Islet precursor cell (in vitro differentiated cells): ENCODE measurements at regions not wholly inside any gene's neighbourhood (a gene's known extent, or its start where the extent isn't known, plus 50 kb on each side); places are given as distances from the start of the nearest gene placed in this dataset.
A peak's percentile ranks its signal among the peaks of the same experiment; 100 is the strongest.

Experiments used
- DNase-seq: peaks from one replicate; pipeline ENCODE4 v3.0.0-alpha.2; 2018

DNA sequence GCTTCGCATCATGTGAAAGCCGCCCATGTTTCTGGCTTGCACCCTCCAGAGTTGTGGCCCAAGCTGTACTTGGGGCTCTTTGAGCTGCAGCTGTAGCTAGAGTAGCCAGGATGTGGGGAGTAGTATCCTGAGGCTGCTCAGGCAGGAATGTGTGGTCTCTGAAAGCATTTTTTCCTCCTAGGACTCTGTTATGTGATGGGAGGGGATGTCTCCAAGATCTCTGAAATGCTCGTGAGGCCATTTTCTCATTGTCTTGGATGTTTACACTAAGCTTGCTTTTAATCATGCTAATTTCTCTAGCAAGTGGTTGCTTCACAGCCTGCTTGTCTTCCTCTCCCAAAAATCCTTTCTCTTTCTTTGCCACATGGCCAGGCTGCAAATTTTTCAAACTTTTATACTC is 687.6 kb downstream of the DCDC2C start:
- DNase-seq = no peak

DNA sequence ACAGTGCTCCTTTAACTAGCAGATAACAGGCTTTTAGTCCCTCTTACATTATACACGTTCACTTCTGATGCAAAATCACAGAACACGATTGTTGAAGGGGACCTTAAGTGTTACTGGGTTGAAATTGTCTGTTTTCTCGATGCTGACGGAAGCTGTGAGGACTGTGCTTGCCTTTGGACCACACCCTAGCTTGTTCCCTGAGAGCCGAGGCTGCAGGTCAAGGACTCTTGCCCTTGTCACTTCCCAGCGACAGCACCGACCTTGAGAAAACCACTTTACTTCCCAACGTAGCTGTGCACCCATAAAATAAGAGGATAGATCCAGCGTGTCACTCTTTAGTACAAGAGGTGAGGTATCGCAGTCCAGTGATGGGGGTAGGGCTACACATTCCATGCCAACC is 701.0 kb downstream of the DCDC2C start:
- no peak for DNase-seq

DNA sequence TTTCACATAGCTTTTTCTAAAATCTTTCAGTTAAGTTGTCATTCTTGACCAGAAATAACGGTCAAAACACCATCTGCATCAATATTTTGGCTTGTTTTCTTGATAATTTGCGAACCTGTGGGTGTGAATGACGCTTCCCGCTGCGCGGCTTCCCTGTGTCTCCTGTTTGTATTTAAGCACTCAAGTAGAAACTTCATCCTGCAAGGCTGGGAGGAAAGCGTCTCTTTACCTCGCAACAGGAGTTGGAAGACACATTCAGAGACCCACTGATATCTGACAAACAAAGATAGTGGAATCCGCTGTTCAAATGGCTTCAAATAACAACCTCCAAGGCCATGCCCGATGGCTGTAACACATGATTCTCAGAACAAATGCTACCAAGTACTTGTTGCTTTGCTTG is 704.9 kb downstream of the DCDC2C start:
- no peak for DNase-seq

DNA sequence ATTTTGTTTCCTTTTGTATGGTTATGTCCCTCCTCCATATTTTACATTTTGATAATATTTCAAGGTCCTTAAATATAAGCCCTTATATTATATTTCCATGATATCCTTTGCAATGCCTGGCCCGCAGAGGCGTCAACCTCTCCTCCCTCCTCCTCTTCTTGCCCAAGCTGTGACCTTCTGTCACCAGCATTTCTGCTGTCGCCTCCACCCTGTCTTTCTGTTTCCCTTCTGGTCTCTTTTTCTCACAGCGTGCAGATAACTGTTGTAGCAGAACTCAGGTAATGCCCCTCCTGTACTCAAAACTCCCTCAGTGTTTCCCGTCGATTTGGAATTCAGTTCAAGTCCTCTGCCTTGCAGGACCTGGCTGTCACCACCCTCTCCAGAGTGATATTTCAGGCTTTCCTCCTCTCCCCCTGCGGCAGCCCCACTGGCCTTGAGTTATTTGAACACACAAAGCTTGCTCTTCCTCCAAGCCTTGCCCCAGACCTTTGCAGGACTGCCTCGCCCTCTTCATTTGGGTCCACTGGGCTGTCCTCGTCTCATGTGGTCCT is 709.3 kb downstream of the DCDC2C start:
- no peak for DNase-seq

DNA sequence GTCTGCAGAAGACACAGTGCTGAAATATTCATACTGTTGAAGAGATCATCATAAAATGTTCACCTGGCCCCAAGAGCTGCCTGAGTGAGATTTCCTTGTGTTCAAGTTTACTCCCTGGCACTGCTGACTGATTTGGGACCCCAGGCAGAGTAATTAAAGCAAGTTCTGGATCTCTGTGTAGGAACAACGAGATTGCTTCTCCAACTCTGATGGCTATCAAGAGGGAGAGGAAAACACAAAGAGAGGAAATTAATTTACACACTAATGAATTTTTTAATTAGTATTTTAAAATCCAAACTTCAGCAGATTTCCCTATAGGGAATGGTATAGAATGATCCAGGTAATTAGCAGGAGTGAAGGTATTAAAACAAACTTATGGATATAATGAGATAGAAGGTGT is 711.8 kb downstream of the DCDC2C start:
- no peak for DNase-seq

DNA sequence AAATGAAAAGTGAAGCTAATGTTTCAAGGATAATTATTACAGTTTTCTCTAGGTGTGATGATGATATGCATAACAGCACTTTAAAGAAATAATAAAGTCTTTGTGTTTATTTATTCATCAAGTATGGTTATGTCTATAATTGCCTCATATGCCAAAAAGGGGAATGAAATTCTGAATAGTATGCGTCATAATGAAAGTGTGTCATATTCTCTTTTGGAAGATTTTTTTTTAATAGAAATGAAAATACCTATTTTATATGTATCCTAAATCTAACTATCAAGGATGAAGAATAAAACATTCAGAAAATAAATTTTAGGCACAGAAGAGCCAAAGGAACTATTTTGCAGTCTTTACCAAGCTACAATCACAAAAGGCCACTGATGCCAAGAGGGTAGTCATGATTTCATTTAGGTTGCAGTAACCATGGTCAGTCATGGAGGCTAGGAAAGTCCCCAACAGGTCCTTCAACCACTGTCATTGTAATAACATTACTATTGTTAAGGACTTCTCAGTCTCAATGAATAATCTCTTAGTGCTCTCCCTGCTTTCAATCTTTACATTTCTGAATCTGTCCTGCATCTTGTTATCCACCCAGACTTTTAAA is 712.5 kb downstream of the DCDC2C start:
- no peak for DNase-seq

DNA sequence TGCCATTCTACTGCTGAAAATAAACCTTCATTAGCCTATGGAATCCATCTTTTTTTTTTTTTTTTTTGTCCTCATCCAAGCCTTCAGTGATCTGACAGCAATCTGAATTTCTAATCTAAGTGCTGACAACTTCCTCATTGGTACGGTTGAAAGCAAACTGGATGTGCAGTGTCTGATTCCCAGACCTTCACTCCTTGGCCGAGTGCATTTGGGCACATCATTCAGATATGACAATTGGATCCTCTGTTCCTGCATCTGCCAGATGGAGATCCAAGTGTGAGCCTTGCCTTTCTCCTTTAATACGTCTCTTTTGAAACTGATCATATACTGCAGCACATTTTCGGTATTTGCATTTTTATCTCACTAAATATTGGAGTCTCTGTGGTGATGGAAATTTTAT is 713.1 kb downstream of the DCDC2C start:
- DNase-seq = no peak

DNA sequence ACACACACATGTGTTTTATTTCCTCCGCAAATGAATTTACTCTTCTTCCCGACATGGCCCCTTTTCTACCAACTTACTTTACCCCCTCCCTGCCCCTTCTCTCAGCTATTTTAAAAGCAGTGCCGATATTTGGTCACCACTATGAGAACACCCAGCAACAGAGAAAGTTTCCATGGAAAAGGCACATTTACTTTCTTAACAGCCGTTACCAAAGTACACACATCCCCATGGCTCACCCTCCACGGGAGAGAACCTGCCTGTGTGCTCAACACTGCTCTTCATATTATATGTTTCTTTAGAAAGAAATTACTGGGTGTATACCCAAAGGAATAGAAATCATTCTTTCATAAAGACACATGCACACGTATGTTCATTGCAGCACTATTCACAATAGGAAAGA is 714.4 kb downstream of the DCDC2C start:
- no peak for DNase-seq

DNA sequence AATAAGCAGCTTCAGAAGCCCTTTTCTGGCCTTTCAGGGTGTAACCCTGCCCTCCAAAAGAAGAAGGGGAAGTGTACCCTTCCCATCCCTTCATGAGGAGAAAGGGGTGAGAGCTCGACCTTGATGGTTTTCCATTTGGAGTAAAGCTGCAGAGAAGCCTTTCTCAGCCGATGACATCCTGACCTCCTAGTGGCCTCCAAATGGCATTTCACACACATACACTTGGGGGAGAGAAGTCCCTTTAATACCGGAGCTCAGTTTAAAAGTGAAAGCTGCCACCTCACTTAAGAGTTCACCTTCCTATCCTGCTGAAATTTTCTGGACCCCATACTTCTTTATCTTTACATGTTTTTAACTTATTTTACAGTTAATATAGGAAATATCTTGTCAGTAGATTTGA is 716.7 kb downstream of the DCDC2C start:
- no peak for DNase-seq

DNA sequence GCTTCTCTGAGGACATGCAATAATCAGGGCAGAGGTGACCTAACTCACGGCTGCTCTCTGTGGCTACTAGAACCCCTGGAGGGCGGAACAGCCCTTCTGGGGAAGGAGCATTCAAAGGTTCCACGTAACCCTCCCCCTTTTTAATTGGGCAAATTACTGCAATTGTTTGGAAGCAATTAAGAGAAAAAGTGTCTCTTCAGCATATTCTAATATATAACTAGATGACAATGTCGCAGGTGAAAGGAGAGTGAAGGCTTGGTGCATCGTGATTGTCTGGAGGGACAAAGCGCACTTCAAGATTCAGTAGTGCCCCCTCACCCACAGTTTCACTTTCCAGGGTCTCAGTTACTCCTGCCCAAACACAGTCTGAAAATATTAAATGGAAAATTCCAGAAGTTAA is 720.8 kb downstream of the DCDC2C start:
- no peak for DNase-seq

DNA sequence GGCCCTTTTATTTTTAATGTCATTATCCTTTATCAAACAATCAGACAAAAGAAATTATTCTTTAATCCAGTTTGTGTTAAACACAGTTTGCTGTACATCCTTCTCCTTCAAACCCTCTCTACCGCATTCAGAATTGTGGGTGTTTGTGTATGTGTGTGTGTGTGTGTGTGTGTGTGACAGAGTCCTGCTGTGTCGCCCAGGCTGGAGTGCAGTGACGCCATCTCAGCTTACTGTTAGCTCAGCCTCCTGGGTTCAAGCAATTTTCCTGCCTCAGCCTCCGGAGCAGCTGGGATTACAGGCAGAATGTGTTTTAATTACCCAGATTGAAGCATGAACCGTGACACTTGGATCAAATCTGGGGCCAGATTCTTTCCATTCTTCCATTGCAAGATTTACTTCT is 723.7 kb downstream of the DCDC2C start:
- DNase-seq = no peak

DNA sequence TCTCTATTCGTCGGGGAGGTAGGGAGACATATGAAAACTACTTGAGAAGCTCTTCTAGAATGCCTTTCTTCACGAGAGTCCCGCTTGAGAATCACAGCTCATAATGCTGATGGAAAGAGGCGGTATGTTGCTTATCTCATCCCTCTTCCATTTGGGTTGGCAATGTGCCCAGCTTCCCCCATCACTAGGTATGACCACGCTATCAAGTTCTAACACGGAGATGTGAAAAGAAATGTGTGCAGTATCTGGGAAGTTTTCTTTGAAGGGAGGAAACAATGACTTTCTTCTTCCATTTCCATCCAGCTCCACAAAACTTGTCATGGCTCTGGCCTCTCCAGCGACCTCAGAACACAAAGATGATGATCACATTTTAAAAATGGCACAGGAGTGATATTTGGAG is 742.4 kb downstream of the DCDC2C start:
- no peak for DNase-seq

DNA sequence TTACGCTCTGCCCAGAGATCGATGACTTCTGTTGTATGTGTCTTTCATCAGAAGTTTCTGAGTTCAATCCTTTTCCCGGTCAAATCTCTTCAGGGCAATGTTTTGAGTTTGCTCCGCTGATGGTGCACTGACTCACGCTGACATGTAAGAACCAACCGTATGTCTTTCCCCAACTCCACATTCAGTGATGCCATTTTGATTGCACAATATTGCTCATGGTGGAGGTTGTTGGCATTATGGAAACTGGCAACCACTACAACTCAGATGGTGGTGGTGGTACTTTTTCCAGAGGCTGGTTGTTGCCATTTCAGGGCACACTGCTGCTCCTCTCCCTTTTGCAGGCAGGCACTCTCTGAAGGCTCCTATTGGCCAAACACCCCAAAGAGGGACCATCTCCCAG is 751.5 kb downstream of the DCDC2C start:
- no peak for DNase-seq

DNA sequence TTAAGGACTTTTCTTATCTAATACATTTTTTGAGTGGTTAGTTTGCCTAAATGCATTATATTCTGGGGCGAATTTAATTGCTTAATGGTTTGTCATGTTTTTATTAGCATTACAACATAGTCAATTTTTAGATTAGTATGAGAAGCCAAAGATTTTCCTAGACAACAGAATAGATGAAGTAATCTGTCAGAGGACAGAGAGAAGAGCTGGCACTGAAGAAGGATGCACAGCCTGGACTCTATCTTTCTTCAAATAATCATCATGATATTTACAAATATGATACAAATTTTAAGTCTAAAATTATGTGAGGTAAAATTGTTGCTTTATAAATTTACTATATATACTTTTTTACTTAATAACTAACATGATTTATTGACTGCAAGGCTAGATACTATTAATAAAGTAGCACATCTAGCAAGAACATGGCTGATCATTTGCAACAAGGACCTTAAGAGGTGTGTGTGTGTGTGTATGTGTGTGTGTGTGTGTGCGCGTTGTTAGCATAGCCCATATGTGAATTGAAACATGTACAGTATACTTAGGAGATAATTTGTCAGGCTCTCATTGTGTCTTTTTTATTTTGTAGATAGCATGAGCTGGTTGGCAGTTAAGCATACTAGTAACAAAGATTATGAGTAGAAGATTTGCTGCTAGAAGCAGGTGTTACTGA is 752.2 kb downstream of the DCDC2C start:
- DNase-seq = no peak

DNA sequence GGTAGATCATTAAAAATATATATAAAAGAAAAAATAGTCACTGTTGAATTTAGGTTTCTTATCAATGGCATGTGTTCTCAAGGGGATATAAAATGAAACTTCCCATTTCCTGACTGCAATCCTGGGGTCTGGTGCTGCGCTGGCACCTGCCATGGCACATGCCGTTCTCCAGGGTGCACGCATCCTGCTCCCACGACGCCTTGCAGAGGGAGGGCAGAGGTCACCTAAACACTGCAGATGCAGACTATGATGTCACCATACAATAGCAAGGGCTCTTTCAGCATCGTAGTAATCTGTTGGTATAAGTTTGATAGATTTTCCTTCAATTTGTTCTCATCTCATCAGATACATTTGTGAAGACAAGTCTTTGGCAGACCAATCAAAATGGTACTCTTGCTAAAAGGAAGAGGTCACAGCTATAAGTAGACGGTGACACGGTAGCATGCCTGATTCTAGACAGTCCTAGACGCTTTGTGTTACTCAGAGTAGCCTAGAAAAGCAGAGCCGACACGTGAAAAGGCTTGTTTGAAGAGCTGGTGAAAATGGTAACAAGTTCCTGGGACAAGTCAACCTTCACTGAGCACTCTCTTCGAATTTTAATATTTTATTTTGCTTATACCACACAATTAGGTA is 761.4 kb downstream of the DCDC2C start:
- DNase-seq = no peak

DNA sequence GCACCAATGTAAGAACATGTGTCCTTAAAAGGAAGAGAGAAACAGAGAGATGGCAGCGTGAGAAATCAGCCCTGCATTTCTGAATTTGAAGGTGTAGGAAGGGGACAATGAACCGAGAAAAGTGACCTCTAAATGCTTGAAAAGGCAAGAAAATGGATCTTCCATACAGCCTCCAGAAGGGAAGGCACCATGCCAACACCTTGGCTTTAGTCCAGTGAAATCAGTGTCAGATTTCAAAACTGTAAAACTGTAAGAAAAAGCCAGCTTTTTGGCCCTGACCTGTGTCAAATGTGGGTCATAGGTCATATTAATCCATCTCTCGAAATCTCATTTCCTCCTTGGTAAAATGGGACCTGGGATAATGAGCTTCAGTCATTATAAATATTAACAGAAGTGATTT is 762.3 kb downstream of the DCDC2C start:
- no peak for DNase-seq

DNA sequence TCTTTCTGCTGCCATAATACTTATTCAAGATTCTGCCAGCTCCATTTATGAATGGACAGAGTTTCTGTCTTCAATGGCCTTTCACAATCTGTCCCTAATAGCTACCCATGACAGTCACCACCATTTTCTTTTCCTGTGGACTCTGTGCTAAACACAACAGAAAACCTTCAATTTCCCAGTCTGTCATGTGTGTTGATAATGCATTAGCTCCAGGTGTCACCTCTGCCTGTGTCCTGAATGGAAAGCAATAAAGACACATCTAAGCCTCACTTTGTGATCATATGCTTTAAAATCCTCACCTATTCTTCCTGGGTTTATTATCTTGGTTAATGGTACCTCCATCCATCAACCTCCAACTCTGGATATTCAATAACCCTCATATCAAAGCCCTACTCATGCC is 772.2 kb downstream of the DCDC2C start:
- no peak for DNase-seq

DNA sequence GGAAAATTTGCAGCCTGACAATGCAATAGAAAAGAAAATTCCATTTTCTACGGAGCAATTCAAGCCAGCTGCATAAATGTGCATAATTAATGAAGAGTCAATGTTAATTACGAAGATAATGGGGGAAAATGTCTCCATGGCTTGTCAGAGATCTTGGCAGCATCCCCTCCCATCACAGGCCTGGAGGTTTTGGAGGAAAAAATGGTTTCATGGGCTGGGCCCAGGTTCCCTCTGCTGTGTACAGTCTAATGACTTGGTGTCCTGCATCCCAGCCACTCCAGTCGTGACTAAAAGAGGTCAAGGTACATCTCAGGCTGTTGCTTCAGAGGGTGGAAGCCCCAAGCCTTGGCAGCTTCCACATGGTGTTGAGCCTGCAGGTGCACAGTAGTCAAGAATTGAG is 779.7 kb downstream of the DCDC2C start:
- no peak for DNase-seq

DNA sequence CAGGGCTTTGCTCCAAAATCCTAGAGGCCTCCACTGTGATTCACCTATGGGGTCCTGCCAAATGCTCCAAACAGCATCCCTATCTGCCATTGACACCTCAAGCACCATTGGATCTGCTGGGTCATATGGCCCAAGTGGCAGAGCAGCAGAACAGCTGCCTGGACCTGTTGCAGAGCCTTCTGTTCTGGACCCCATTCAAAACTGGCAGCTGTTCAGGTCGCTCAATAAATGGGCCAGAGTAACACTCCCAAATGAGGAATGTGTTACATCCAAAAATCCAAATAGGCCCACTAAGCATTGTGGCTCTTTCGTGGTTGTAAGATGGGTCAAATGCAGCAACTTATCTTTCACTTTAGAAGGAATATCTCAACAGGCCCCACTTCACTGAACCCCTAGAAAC is 783.6 kb downstream of the DCDC2C start:
- no peak for DNase-seq

DNA sequence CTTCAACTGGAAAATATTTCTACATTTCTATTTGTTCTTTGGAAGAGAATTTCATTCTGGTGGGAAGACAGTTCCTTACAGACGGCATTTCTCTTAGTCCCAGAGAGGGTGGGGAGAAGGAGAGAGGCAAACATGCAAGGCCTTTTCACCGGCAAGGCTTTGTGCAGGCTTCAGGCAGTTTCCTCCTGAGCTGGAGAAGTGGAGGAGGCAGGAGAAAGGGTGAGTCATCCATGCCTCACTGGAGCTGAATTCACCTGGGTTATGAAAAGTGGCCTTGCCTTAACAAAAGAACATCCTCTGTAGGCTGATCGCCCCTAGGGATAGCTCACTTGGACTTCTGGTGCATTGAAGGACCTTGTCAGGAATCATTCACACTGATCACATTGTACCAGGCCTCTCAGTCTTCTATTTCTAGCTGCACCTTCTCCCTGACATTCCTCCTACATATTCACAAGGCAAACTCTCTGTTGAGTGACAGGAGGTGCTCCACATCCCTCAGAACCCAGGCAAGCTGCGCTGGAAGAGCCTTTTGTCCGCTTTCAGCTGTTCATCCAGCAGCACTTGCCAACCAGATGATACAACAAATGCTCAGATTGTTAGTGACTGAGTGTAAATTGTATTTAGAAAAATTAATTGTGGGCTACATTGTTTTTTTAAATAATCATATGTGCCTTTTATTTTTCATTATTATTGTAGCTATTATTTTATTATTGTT is 796.1 kb downstream of the DCDC2C start:
- DNase-seq = peak; percentile 81

DNA sequence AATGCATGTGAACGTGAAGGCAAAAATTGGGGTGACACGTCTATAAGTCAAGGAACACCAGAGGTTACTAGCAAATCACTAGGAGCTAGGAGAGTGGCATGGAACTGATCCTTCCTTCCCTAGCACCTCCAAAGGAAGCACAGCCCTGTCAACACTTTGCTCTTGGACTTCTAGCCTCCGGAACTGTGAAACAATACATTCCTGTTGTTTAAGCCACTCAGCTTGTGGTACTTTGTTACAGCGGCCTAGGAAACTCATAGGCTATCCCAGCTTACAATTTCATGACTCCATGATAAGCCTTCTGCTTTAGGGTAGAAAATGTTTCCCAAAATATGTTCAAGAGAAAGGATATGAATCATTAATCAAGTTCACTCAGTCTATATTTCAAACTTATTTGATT is 798.1 kb downstream of the DCDC2C start:
- DNase-seq = no peak

DNA sequence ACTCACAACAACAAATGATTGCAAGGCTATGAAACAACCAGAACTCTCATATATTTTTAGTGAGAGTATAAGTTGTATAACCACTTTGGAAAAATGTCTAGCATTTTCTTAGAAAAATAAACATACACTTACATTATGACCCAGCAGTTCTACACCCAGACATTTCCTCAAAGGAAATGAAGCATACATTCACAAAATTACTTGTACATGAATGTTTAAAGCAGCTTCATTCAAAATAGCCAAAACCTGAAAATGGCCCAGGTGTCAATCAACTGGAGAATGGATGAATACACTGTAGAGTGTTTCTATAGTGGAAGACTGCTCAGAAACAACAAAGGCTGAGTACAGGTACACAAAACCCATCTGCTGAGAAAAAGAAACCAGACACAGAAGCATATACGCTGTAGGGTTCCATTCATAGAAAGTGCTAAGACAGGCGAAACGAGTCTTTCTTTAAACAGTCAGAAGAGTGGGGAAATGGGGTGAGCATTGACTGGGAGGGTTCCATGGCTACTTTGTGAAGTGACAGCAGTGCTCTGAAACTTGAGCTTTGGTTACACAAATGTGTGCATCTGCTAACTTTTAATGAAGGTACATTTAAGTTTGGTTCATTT is 799.0 kb downstream of the DCDC2C start:
- no peak for DNase-seq

DNA sequence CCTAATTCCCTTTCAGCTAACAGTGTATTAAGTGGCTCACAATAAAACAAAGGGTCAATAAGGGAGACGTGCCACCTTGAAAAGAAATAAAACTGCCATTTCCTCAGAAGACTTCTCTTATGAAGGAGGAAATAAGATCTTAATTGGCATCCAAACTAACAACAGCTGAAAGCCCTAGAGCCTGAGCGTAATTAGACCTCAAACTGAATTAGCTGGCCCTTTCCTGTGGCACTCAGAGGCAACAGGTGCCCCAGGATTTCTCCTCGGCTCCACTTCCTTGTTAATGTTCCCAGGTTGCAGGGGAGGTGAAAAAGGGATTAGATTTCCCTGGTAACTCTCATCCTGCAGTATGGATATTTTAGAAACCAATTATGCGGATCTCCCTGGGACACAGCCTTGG is 804.3 kb downstream of the DCDC2C start:
- no peak for DNase-seq
